ENCODE measurements at regions not wholly inside any gene's neighbourhood (a gene's known extent, or its start where the extent isn't known, plus 50 kb on each side); places are given as distances from the start of the nearest gene placed in this dataset.
A peak's percentile ranks its signal among the peaks of the same experiment; 100 is the strongest.

- DNase-seq: peak in 7 of 56 donors; percentile 52 to 74 (median 57)
Observed at GRCh38 chr22:46075764-46076531, 74.4 kb upstream of the PPARA start.

GRCh38 chr22:46076651-46077339, 73.5 kb upstream of the PPARA start:
- DNase-seq: no peak

DNA sequence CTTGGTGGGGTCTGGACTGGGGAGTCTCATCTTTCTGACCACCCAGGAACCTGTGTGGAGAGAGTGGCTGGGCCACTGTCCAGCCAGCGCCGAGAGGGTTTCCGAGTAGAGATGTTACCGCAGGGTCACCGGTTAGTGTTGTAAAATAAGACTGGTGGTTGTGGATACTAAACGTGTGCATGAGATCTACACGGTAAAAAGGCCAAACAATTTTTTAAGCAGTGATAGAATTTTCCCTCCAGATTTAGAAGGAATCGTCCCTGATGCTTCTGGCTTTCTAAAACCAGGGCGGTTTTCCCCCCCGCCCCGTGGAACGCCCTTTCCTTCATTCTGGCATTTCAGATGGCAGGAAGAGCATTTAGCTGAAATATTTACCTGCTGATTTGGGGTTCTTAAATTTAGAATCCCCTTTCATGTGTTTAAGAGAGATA, 72.6 kb upstream of the PPARA start:
- no peak for DNase-seq

GRCh38 chr22:46078241-46079092, 71.9 kb upstream of the PPARA start:
- peak in 17 of 56 donors; percentile 36 to 83 (median 66) for DNase-seq

GRCh38 chr22:46079093-46079860, 71.0 kb upstream of the PPARA start:
- no peak for DNase-seq

DNA sequence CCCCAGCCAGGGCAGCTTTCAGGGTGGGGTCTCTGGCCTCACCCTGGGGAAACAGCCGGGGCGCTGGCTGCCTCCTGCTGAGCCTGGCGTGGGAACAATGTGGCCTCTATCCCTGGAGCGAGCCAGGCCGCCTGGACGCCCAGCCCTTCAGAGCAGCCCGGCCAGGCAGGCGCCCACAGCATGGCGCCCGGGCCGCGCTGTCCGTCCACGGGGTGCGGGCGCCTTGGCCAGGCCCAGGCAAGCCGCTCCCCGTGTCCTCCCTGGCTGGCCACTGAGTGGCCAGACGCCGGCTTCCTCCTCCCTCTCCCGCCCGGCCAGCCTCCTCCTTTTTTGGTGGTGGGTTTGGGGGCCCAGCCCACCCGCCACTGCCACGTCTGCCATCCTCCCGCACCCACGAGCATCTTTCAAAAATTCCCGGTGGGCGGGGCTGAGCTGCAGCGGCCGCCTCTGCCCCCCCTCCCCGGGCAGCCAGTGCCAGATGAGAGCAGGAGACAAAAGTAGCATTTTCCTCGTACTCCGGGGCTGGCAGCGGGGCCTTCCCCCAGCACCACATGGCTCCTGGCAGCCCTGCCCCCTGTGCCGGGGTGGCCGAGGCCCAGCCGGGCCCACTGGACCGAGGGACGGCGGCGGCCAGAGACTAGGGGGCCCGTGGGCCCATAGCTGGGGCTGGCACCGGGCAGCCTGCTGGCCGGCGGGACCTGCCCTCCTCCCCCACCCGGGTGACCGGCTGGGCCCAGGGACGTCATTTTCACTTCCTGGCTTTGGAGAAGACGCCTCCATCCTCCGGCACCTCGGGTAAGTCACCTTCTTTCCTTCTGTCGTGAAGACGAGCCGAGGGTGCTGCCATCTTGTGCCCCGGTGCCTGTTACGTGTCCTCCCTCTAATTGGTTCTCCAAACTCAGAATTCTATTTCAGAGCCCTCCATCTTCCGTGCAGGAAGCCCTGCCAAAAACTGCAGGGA, 70.2 kb upstream of the PPARA start:
- DNase-seq: peak in 55 of 56 donors; percentile 62 to 95 (median 87)

GRCh38 chr22:46081036-46081830, 69.1 kb upstream of the PPARA start:
- peak in 12 of 56 donors; percentile 38 to 75 (median 56) for DNase-seq

DNA sequence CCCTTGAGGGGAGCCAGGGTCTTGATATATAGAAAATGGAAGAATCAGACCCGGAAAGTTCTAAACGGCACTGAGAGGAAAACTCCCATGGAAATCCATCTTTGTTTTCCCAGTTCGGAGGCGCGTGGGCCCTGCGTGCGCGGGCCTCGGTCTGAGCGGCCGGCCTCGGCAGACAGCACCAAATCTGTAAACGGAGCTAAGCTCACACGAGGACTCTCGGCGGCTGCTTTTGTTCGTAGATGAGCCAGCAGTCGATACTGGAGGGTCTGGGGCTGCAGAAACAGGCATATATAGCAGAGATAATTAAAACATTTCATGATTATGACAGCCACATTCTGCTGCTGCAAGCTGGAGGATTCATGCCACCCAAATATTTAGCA, 68.5 kb upstream of the PPARA start:
- DNase-seq: peak in 2 of 56 donors; percentile 32 to 55

- DNase-seq: no peak
Observed at GRCh38 chr22:46082633-46083032, 67.7 kb upstream of the PPARA start.

DNA sequence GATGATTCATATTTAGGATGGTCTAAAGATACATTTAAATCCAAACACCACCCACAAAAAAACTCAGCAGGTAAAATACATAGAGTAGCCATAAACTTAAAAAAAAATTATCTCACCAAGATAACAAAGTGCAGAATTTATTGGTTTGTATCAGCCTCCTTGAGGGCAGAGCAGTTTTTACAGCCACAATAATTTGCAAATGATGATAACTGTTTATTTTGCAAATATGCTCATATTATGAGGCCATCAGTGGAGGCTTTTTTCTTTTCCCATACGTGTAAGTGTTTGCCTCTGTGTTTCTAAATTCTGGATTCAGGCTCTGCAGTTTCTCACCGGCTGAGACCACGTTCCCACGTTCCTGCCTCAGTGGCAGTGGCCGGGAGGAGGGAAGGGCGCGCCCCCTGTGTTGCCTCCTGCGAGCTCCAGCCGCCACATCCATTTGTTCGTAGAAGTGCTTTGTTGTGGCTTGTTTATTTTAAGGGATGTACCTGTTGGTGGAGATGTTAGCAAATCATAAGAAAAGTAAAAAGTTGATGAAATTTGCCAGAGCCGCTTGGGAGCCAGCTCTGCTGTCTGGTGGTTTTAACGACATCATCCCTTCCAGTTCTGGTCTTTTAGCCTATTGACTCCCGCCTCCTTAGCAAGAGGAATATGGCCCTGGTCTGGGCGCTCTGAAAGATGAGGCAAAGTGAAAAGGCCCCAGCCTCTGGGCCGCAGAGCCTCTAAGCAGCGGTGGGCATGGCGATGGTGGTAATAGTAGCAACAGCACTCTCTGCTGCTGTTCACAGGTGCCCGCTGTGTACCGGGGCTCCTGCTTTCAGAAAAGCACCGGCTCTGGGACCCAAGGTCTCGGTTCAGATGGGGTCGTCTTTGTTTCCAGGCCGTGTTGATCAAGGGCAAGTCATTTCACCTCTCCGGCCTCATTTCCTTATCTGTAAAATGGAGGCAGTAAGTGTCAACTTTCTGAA, 66.7 kb upstream of the PPARA start:
- DNase-seq: no peak

DNA sequence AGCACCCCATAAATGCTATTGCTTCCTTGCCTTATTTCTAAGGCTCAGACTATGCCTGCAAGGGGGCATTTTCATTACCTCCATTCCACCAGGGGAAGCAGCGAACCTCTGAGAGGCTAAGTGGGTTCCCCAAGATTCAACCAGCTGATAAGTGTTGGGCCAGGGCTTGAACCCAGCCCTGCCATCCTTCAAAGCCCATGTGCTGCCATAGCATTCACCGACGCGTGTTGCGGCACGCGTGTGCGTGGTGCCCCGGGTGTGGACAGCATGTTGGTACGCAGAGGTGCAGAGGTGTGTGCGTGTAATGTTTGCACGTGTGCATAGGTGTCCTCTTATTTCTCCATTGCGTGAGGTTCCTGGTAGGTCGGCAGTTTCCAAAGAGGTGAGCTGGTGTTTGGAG, 66.0 kb upstream of the PPARA start:
- DNase-seq: no peak

- peak in 31 of 56 donors; percentile 33 to 83 (median 65) for DNase-seq
Observed at GRCh38 chr22:46084943-46085827, 65.1 kb upstream of the PPARA start.

GRCh38 chr22:46085828-46086576, 64.3 kb upstream of the PPARA start:
- no peak for DNase-seq

DNA sequence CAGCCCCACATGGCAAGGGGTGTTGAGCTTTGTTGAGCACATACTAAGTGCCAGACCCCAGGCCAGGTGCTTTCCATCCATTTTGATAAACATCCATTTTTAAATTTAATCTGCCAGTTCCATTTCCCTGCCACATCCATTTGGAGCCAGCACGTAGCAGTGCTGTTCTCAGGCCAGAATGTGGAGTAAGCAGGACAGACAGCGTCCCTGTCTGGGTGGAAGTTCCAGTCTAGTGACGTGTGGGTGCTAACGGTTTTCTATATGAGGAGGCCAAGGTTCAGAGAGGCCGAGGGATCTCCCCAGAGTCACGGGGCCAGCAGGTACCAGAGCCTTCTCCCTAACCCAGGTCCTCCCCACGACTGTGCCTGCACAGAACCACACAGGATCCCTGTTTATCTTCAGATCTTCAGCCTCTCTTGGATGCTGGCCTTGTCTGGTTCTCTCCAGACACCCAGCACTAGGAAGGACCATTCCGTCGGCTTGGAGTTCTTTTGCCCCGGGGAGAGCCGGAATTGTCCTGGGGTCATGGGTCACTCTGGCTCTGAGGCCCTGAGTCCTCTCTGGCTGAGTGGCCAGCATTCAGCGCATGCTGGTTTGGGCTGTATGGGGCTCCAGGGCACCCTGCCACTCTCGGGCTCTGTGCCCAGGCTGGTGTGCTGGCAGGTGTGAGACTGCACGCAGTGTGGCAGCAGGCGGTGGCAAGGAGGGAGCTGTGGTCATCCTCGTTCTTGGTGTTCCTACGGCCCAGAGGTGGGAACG, 63.6 kb upstream of the PPARA start:
- DNase-seq: peak in 1 of 56 donors; percentile 36

- DNase-seq: no peak
Observed at GRCh38 chr22:46087336-46087690, 63.0 kb upstream of the PPARA start.
